ENCODE measurements at regions not wholly inside any gene's neighbourhood (a gene's known extent, or its start where the extent isn't known, plus 50 kb on each side); places are given as distances from the start of the nearest gene placed in this dataset.

DNA sequence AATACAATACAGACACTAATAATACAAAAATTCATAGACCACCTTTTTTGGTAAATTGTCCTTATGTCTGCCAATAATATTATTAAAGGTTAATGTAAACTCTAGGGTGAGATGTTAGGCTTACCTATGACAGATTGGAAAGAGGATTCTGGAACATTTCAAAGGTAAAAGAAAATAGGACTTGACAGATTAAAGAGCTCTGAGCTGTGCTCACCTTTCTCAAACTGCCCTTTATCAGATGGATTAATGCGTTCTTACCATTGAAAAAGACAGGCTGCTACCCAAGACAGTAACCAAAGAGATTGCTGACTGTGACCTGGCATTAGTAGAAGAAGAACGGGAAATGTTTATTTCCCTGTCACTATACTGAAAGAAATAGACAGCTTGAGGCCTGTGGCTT is 156.1 kb upstream of the MRPS30 start:
- Histone ChIP-seq H3K27ac (ENCODE audit: insufficient read depth, low read length) (no peak overlapping the region), H3K9me3 (ENCODE audit: control insufficient read depth, insufficient read depth, low read depth, low read length) (no peaks in the 10 kb centered on the region), H3K79me2 (ENCODE audit: control insufficient read depth, insufficient read depth, low read length) (no peaks in the 10 kb centered on the region), H2AFZ (ENCODE audit: low read length) (no peak overlapping the region), H3K36me3 (ENCODE audit: control insufficient read depth, insufficient read depth, low read length) (no peaks in the 10 kb centered on the region), H4K20me1 (ENCODE audit: control insufficient read depth, extremely low read depth, insufficient read depth, low read length) (no peaks in the 10 kb centered on the region), H3K27me3 (ENCODE audit: control insufficient read depth, insufficient read depth, low read length) (no peaks in the 10 kb centered on the region), H3K4me3 (replicated peaks in 1 of 4; ENCODE audit: control extremely low read depth in 1 of 4, insufficient read depth in 1 of 4, low read depth in 3 of 4, low read length in 4 of 4) (no peak overlapping the region), H3K9ac (ENCODE audit: insufficient read depth, low read length) (no peak overlapping the region), H3K4me1 (ENCODE audit: control insufficient read depth, extremely low read depth, insufficient read depth, low read length) (no peaks in the 10 kb centered on the region), H3K4me2 (ENCODE audit: extremely low read depth, insufficient read depth, low read length) (no peak overlapping the region)
- TF ChIP-seq EZH2 (IDR thresholded peaks at IDR 0.05; ENCODE audit: low read length, missing control alignments) = no peak
- TF ChIP-seq CTCF (conservative IDR thresholded peaks at IDR 0.05 in 1 of 2, IDR thresholded peaks at IDR 0.05 in 1 of 2; ENCODE audit: low read depth in 1 of 2, low read length in 2 of 2) = no peak
- DNase-seq (ENCODE audit: low read depth in 2 of 2) = no peak

DNA sequence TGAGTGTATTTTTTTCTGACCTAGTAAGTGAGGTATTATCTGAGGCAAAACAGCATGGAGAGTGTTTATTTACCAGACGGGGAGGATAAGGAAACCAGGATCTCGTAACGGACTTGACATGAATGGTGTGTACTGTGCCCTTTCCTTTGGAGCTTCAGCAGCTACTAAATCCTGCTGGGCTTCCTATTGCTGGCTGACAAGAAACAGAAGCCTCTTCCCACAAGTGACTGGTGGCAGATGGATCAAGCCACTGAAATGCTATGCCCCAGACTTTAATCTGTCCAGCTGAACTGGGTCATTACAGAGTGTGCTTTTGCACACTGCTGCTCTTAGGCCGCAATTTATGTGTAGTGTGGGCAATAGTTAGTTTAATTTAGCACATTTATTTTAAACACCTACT is 162.7 kb upstream of the MRPS30 start:
- Histone ChIP-seq H3K79me2 (ENCODE audit: control insufficient read depth, insufficient read depth, low read length) (no peaks in the 10 kb centered on the region), H3K27ac (ENCODE audit: insufficient read depth, low read length) (no peak overlapping the region), H3K9ac (ENCODE audit: insufficient read depth, low read length) (no peak overlapping the region), H4K20me1 (ENCODE audit: control insufficient read depth, extremely low read depth, insufficient read depth, low read length) (no peaks in the 10 kb centered on the region), H3K4me1 (ENCODE audit: control insufficient read depth, extremely low read depth, insufficient read depth, low read length) (no peaks in the 10 kb centered on the region), H3K9me3 (ENCODE audit: control insufficient read depth, insufficient read depth, low read depth, low read length) (no peaks in the 10 kb centered on the region), H3K4me3 (replicated peaks in 1 of 4; ENCODE audit: control extremely low read depth in 1 of 4, insufficient read depth in 1 of 4, low read depth in 3 of 4, low read length in 4 of 4) (no peak overlapping the region), H3K4me2 (ENCODE audit: extremely low read depth, insufficient read depth, low read length) (no peak overlapping the region), H3K36me3 (ENCODE audit: control insufficient read depth, insufficient read depth, low read length) (no peaks in the 10 kb centered on the region), H3K27me3 (ENCODE audit: control insufficient read depth, insufficient read depth, low read length) (no peaks in the 10 kb centered on the region), H2AFZ (ENCODE audit: low read length) (no peak overlapping the region)
- TF ChIP-seq CTCF (conservative IDR thresholded peaks at IDR 0.05 in 1 of 2, IDR thresholded peaks at IDR 0.05 in 1 of 2; ENCODE audit: low read depth in 1 of 2, low read length in 2 of 2) = no peak
- no peak for TF ChIP-seq EZH2 (IDR thresholded peaks at IDR 0.05; ENCODE audit: low read length, missing control alignments)
- peak in 1 of 2 donors; percentile 6 for DNase-seq (ENCODE audit: low read depth in 2 of 2)

DNA sequence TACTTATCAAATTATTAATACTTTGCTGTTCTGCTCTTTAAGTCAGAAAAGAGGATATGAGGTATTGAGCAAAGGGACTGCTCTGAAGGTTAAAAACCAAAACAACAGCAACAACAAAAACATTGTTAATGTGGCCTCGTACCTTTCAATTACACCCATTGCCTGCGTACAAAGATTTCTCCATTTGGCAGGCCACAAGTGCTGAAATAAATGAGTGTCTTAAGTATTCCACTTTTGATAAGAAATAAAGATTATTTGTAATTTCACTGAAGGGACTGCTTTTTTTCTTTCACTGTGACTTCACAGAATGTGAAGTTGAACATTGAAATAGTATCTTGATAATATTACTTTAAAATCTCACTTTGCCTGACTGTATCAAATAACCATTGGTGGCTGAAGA is 163.2 kb upstream of the MRPS30 start:
- Histone ChIP-seq H3K27me3 (ENCODE audit: control insufficient read depth, insufficient read depth, low read length) (no peaks in the 10 kb centered on the region), H4K20me1 (ENCODE audit: control insufficient read depth, extremely low read depth, insufficient read depth, low read length) (no peaks in the 10 kb centered on the region), H3K4me3 (replicated peaks in 1 of 4; ENCODE audit: control extremely low read depth in 1 of 4, insufficient read depth in 1 of 4, low read depth in 3 of 4, low read length in 4 of 4) (no peak overlapping the region), H2AFZ (ENCODE audit: low read length) (no peak overlapping the region), H3K9ac (ENCODE audit: insufficient read depth, low read length) (no peak overlapping the region), H3K4me1 (ENCODE audit: control insufficient read depth, extremely low read depth, insufficient read depth, low read length) (no peaks in the 10 kb centered on the region), H3K36me3 (ENCODE audit: control insufficient read depth, insufficient read depth, low read length) (no peaks in the 10 kb centered on the region), H3K79me2 (ENCODE audit: control insufficient read depth, insufficient read depth, low read length) (no peaks in the 10 kb centered on the region), H3K9me3 (ENCODE audit: control insufficient read depth, insufficient read depth, low read depth, low read length) (no peaks in the 10 kb centered on the region), H3K4me2 (ENCODE audit: extremely low read depth, insufficient read depth, low read length) (no peak overlapping the region), H3K27ac (ENCODE audit: insufficient read depth, low read length) (no peak overlapping the region)
- TF ChIP-seq CTCF (conservative IDR thresholded peaks at IDR 0.05 in 1 of 2, IDR thresholded peaks at IDR 0.05 in 1 of 2; ENCODE audit: low read depth in 1 of 2, low read length in 2 of 2) (no peak), EZH2 (IDR thresholded peaks at IDR 0.05; ENCODE audit: low read length, missing control alignments) (no peak)
- no peak for DNase-seq (ENCODE audit: low read depth in 2 of 2)
